Hematopoietic multipotent progenitor cell treated with erythropoietin and hydrocortisone succinate and interleukin-3 and kit ligand, for 17 days (in vitro differentiated cells): ENCODE measurements at regions not wholly inside any gene's neighbourhood (a gene's known extent, or its start where the extent isn't known, plus 50 kb on each side); places are given as distances from the start of the nearest gene placed in this dataset.

ENCODE experiments used
- DNase-seq: peaks from one replicate; pipeline ENCODE4 v3.0.0-alpha.2; 2015; ENCODE audit warnings: low spot score

GRCh38 chr2:136175466-136175865 lies 57.5 kb upstream of the CXCR4 start:
- DNase-seq, result no peak

- no peak for DNase-seq
These were observed 55.2 kb upstream of the CXCR4 start for GRCh38 chr2:136173126-136173525.

GRCh38 chr2:136171223-136171622 lies 53.3 kb upstream of the CXCR4 start:
- DNase-seq, result no peak

GRCh38 chr2:136168720-136169119 lies 50.8 kb upstream of the CXCR4 start:
- no peak for DNase-seq

GRCh38 chr2:136167721-136168475 lies 49.9 kb upstream of the CXCR4 start:
- DNase-seq, result no peak
